Loucy (cell line): ENCODE measurements at regions not wholly inside any gene's neighbourhood (a gene's known extent, or its start where the extent isn't known, plus 50 kb on each side); places are given as distances from the start of the nearest gene placed in this dataset.

Experiments used
- CTCF ChIP-seq: fragments of 200-600 bp; sonication (generic); conservative IDR thresholded peaks from 2 replicates; pipeline ENCODE4 v1.5.1; 2014; ENCODE audit warnings: mild to moderate bottlenecking, antibody characterized with exemption, low read length
- EZH2phosphoT487 ChIP-seq: fragments of 200-600 bp; IDR thresholded peaks from 2 replicates; pipeline ENCODE4 v1.6.1; 2018; ENCODE audit warnings: antibody characterized with exemption, mild to moderate bottlenecking, moderate library complexity, borderline replicate concordance

GRCh38 chr4:114161809-114162208 is 182.4 kb upstream of the ARSJ start:
- TF ChIP-seq CTCF = peak; percentile 55
- TF ChIP-seq EZH2phosphoT487 = no peak
